ENCODE measurements at regions not wholly inside any gene's neighbourhood (a gene's known extent, or its start where the extent isn't known, plus 50 kb on each side); places are given as distances from the start of the nearest gene placed in this dataset.

- Histone ChIP-seq H3K4me2 (ENCODE audit: low read depth, low read length, poor library complexity, severe bottlenecking) (no peak overlapping the region), H3F3A (ENCODE audit: low read depth) (no peaks in the 10 kb centered on the region), H3K4me1 (ENCODE audit: insufficient read depth, low read length, poor library complexity, severe bottlenecking) (peaks cover 14% of the 10 kb centered on the region), H2AFZ (ENCODE audit: low read length) (peak overlapping the region; percentile 41; the same call in 1 of the 2 replicates), H3K27me3 (ENCODE audit: insufficient read depth, low read length, poor library complexity, severe bottlenecking) (no peaks in the 10 kb centered on the region), H3K4me3 (ENCODE audit: low read length, poor library complexity, severe bottlenecking) (no peak overlapping the region), H3K79me2 (ENCODE audit: insufficient read depth, low read length) (no peaks in the 10 kb centered on the region), H3K9me2 (replicated peaks; ENCODE audit: low read depth, low read length) (no peaks in the 10 kb centered on the region), H3K9ac (ENCODE audit: low read depth, low read length, poor library complexity, severe bottlenecking) (no peak overlapping the region), H3K9me3 (ENCODE audit: insufficient read depth, low read depth, low read length) (no peaks in the 10 kb centered on the region), H4K20me1 (ENCODE audit: insufficient read depth, low read length, poor library complexity, severe bottlenecking) (no peaks in the 10 kb centered on the region), H3K36me3 (ENCODE audit: insufficient read depth, low read length) (no peaks in the 10 kb centered on the region)
- TF ChIP-seq EZH2phosphoT487 (IDR thresholded peaks at IDR 0.05; ENCODE audit: borderline replicate concordance) (no peak), CTCF (conservative IDR thresholded peaks at IDR 0.05; ENCODE audit: low read length) (no peak)
Measured at GRCh38 chr5:149438711-149439132, 59.6 kb upstream of the IL17B start.

- H3K27me3 ChIP-seq (ENCODE audit: insufficient read depth, low read length, poor library complexity, severe bottlenecking) = no peaks in the 10 kb centered on the region
- H3K9ac ChIP-seq (ENCODE audit: low read depth, low read length, poor library complexity, severe bottlenecking) = no peak overlapping the region
- no peaks in the 10 kb centered on the region for H4K20me1 ChIP-seq (ENCODE audit: insufficient read depth, low read length, poor library complexity, severe bottlenecking)
- no peak overlapping the region for H3K4me3 ChIP-seq (ENCODE audit: low read length, poor library complexity, severe bottlenecking)
- H3K4me2 ChIP-seq (ENCODE audit: low read depth, low read length, poor library complexity, severe bottlenecking) = no peak overlapping the region
- peaks cover 15% of the 10 kb centered on the region for H3K4me1 ChIP-seq (ENCODE audit: insufficient read depth, low read length, poor library complexity, severe bottlenecking)
- H2AFZ ChIP-seq (ENCODE audit: low read length) = peak overlapping the region; percentile 41; the same call in 1 of the 2 replicates
- H3K36me3 ChIP-seq (ENCODE audit: insufficient read depth, low read length) = no peaks in the 10 kb centered on the region
- no peaks in the 10 kb centered on the region for H3K9me3 ChIP-seq (ENCODE audit: insufficient read depth, low read depth, low read length)
- H3K79me2 ChIP-seq (ENCODE audit: insufficient read depth, low read length) = no peaks in the 10 kb centered on the region
- TF ChIP-seq CTCF (conservative IDR thresholded peaks at IDR 0.05; ENCODE audit: low read length) = no peak
- TF ChIP-seq EZH2phosphoT487 (IDR thresholded peaks at IDR 0.05; ENCODE audit: borderline replicate concordance) = no peak
- H3K9me2 ChIP-seq (replicated peaks; ENCODE audit: low read depth, low read length) = no peaks in the 10 kb centered on the region
- no peaks in the 10 kb centered on the region for H3F3A ChIP-seq (ENCODE audit: low read depth)
Measured at GRCh38 chr5:149438281-149438680, 59.2 kb upstream of the IL17B start.

GRCh38 chr5:149437391-149438040, 58.4 kb upstream of the IL17B start:
- Histone ChIP-seq H3K79me2 (ENCODE audit: insufficient read depth, low read length) (no peaks in the 10 kb centered on the region), H3K9ac (ENCODE audit: low read depth, low read length, poor library complexity, severe bottlenecking) (no peak overlapping the region), H3K4me3 (ENCODE audit: low read length, poor library complexity, severe bottlenecking) (no peak overlapping the region), H3K27me3 (ENCODE audit: insufficient read depth, low read length, poor library complexity, severe bottlenecking) (no peaks in the 10 kb centered on the region), H3K36me3 (ENCODE audit: insufficient read depth, low read length) (no peaks in the 10 kb centered on the region), H3K9me3 (ENCODE audit: insufficient read depth, low read depth, low read length) (no peaks in the 10 kb centered on the region), H3K4me2 (ENCODE audit: low read depth, low read length, poor library complexity, severe bottlenecking) (no peak overlapping the region), H3K9me2 (replicated peaks; ENCODE audit: low read depth, low read length) (no peaks in the 10 kb centered on the region), H3K4me1 (ENCODE audit: insufficient read depth, low read length, poor library complexity, severe bottlenecking) (peaks cover 22% of the 10 kb centered on the region), H2AFZ (ENCODE audit: low read length) (no peak overlapping the region), H3F3A (ENCODE audit: low read depth) (no peaks in the 10 kb centered on the region), H4K20me1 (ENCODE audit: insufficient read depth, low read length, poor library complexity, severe bottlenecking) (no peaks in the 10 kb centered on the region)
- TF ChIP-seq CTCF (conservative IDR thresholded peaks at IDR 0.05; ENCODE audit: low read length) (no peak), EZH2phosphoT487 (IDR thresholded peaks at IDR 0.05; ENCODE audit: borderline replicate concordance) (no peak)
